ENCODE measurements at regions not wholly inside any gene's neighbourhood (a gene's known extent, or its start where the extent isn't known, plus 50 kb on each side); places are given as distances from the start of the nearest gene placed in this dataset.

DNA sequence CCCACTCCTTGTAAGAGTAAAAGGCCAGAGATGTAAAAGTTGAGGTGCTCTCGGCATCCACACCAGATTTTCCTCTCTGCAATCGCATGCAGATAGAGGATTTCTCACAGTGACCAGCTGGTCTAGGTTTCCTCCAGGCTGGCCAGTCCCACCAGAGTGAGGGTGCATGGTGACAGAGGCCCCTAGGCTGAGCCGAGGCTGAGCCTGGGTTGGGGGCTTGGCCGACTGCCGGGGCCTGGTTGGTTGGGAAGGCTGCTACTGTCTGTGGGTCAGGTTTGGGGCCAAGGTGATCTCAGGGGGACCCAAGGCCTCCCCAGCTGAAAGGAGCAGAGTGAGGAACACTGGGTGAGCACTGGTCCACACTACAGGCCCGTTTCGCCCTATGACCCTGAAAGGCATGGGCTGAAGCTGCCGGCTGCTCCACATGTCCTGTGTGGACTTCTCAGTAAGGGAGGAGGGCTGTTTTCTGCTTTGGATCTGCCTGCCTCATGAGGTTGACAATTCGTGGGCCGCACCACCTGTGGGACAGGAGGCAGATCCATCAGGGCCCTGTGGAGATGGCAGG lies 400.8 kb upstream of the IRX4 start:
- Histone ChIP-seq H3K4me3 (ENCODE audit: low read length) (no peak overlapping the region), H3K9ac (ENCODE audit: low read length) (no peak overlapping the region), H3K27me3 (ENCODE audit: control insufficient read depth, insufficient read depth, low read length) (no peaks in the 10 kb centered on the region), H3K9me3 (ENCODE audit: control insufficient read depth, low read depth, low read length) (no peaks in the 10 kb centered on the region), H3K36me3 (ENCODE audit: control insufficient read depth, low read depth, low read length) (no peaks in the 10 kb centered on the region), H3K27ac (ENCODE audit: low read length) (no peak overlapping the region), H3K4me1 (ENCODE audit: control insufficient read depth, low read depth, low read length) (no peaks in the 10 kb centered on the region)

DNA sequence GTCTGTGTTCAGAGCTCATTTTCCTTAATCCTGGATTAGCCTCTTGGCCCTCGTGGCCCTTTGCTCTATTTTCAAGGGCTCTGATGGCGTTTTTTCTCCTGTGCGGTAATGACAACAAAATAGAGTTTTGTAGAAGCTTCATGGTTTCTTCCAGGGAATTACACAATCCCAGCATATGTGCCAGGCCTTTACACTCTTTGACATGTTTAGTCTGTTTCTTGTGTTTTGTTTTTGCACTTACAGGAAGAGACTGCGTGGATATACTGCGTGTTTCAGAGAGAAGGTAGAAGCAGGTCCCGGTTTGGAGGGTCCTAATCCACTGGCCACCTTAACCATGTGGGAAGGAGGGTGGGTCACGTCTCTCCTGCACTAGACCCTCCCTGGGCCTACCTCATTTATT lies 400.2 kb upstream of the IRX4 start:
- H3K9ac ChIP-seq (ENCODE audit: low read length): no peak overlapping the region
- no peaks in the 10 kb centered on the region for H3K4me1 ChIP-seq (ENCODE audit: control insufficient read depth, low read depth, low read length)
- no peak overlapping the region for H3K27ac ChIP-seq (ENCODE audit: low read length)
- H3K9me3 ChIP-seq (ENCODE audit: control insufficient read depth, low read depth, low read length): no peaks in the 10 kb centered on the region
- H3K36me3 ChIP-seq (ENCODE audit: control insufficient read depth, low read depth, low read length): no peaks in the 10 kb centered on the region
- H3K4me3 ChIP-seq (ENCODE audit: low read length): no peak overlapping the region
- H3K27me3 ChIP-seq (ENCODE audit: control insufficient read depth, insufficient read depth, low read length): no peaks in the 10 kb centered on the region

- no peaks in the 10 kb centered on the region for H3K36me3 ChIP-seq (ENCODE audit: control insufficient read depth, low read depth, low read length)
- no peak overlapping the region for H3K27ac ChIP-seq (ENCODE audit: low read length)
- H3K27me3 ChIP-seq (ENCODE audit: control insufficient read depth, insufficient read depth, low read length): no peaks in the 10 kb centered on the region
- H3K9ac ChIP-seq (ENCODE audit: low read length): no peak overlapping the region
- no peaks in the 10 kb centered on the region for H3K9me3 ChIP-seq (ENCODE audit: control insufficient read depth, low read depth, low read length)
- no peaks in the 10 kb centered on the region for H3K4me1 ChIP-seq (ENCODE audit: control insufficient read depth, low read depth, low read length)
- H3K4me3 ChIP-seq (ENCODE audit: low read length): no peak overlapping the region
Measured at GRCh38 chr5:2282034-2282690, 399.4 kb upstream of the IRX4 start.

DNA sequence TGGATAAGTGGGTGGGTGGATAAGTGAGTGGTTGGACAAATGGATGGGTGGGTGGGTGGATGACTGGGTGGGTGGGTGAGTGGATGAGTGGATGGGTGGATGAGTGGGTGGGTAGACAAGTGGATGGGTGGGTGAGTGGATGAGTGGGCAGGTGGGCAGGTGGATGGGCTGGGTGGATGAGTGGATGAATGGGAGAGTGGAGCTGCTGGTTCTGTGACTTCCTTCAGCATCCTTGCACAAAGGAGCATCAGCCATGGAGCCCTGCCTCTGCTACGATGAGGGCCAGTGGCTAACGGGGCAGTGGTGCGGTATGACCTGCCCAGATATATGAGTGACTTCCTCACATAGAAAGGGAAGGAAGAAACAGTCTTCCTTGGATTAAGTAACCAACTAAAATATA lies 398.7 kb upstream of the IRX4 start:
- Histone ChIP-seq H3K9ac (ENCODE audit: low read length) (no peak overlapping the region), H3K4me3 (ENCODE audit: low read length) (no peak overlapping the region), H3K9me3 (ENCODE audit: control insufficient read depth, low read depth, low read length) (no peaks in the 10 kb centered on the region), H3K4me1 (ENCODE audit: control insufficient read depth, low read depth, low read length) (no peaks in the 10 kb centered on the region), H3K27ac (ENCODE audit: low read length) (no peak overlapping the region), H3K27me3 (ENCODE audit: control insufficient read depth, insufficient read depth, low read length) (no peaks in the 10 kb centered on the region), H3K36me3 (ENCODE audit: control insufficient read depth, low read depth, low read length) (no peaks in the 10 kb centered on the region)

GRCh38 chr5:2280318-2280717 lies 397.6 kb upstream of the IRX4 start:
- Histone ChIP-seq H3K36me3 (ENCODE audit: control insufficient read depth, low read depth, low read length) (no peaks in the 10 kb centered on the region), H3K4me3 (ENCODE audit: low read length) (no peak overlapping the region), H3K27me3 (ENCODE audit: control insufficient read depth, insufficient read depth, low read length) (no peaks in the 10 kb centered on the region), H3K9ac (ENCODE audit: low read length) (no peak overlapping the region), H3K9me3 (ENCODE audit: control insufficient read depth, low read depth, low read length) (no peaks in the 10 kb centered on the region), H3K4me1 (ENCODE audit: control insufficient read depth, low read depth, low read length) (no peaks in the 10 kb centered on the region), H3K27ac (ENCODE audit: low read length) (no peak overlapping the region)

- H3K27ac ChIP-seq (ENCODE audit: low read length): no peak overlapping the region
- H3K36me3 ChIP-seq (ENCODE audit: control insufficient read depth, low read depth, low read length): no peaks in the 10 kb centered on the region
- no peaks in the 10 kb centered on the region for H3K9me3 ChIP-seq (ENCODE audit: control insufficient read depth, low read depth, low read length)
- no peak overlapping the region for H3K4me3 ChIP-seq (ENCODE audit: low read length)
- no peaks in the 10 kb centered on the region for H3K27me3 ChIP-seq (ENCODE audit: control insufficient read depth, insufficient read depth, low read length)
- H3K9ac ChIP-seq (ENCODE audit: low read length): no peak overlapping the region
- H3K4me1 ChIP-seq (ENCODE audit: control insufficient read depth, low read depth, low read length): no peaks in the 10 kb centered on the region
Measured at GRCh38 chr5:2278825-2279456, 396.2 kb upstream of the IRX4 start.

- Histone ChIP-seq H3K9me3 (ENCODE audit: control insufficient read depth, low read depth, low read length) (no peaks in the 10 kb centered on the region), H3K4me3 (ENCODE audit: low read length) (no peak overlapping the region), H3K36me3 (ENCODE audit: control insufficient read depth, low read depth, low read length) (no peaks in the 10 kb centered on the region), H3K27me3 (ENCODE audit: control insufficient read depth, insufficient read depth, low read length) (no peaks in the 10 kb centered on the region), H3K4me1 (ENCODE audit: control insufficient read depth, low read depth, low read length) (no peaks in the 10 kb centered on the region), H3K27ac (ENCODE audit: low read length) (no peak overlapping the region), H3K9ac (ENCODE audit: low read length) (no peak overlapping the region)
Measured at GRCh38 chr5:2277886-2278285, 395.2 kb upstream of the IRX4 start.

GRCh38 chr5:2276101-2276500 lies 393.4 kb upstream of the IRX4 start:
- Histone ChIP-seq H3K36me3 (ENCODE audit: control insufficient read depth, low read depth, low read length) (no peaks in the 10 kb centered on the region), H3K4me1 (ENCODE audit: control insufficient read depth, low read depth, low read length) (no peaks in the 10 kb centered on the region), H3K9me3 (ENCODE audit: control insufficient read depth, low read depth, low read length) (no peaks in the 10 kb centered on the region), H3K27ac (ENCODE audit: low read length) (no peak overlapping the region), H3K27me3 (ENCODE audit: control insufficient read depth, insufficient read depth, low read length) (no peaks in the 10 kb centered on the region), H3K9ac (ENCODE audit: low read length) (no peak overlapping the region), H3K4me3 (ENCODE audit: low read length) (no peak overlapping the region)

- Histone ChIP-seq H3K4me3 (ENCODE audit: low read length) (no peak overlapping the region), H3K27ac (ENCODE audit: low read length) (no peak overlapping the region), H3K9ac (ENCODE audit: low read length) (no peak overlapping the region), H3K27me3 (ENCODE audit: control insufficient read depth, insufficient read depth, low read length) (no peaks in the 10 kb centered on the region), H3K36me3 (ENCODE audit: control insufficient read depth, low read depth, low read length) (no peaks in the 10 kb centered on the region), H3K9me3 (ENCODE audit: control insufficient read depth, low read depth, low read length) (no peaks in the 10 kb centered on the region), H3K4me1 (ENCODE audit: control insufficient read depth, low read depth, low read length) (peaks cover 4% of the 10 kb centered on the region)
Measured at GRCh38 chr5:2272755-2273154, 390.0 kb upstream of the IRX4 start.

DNA sequence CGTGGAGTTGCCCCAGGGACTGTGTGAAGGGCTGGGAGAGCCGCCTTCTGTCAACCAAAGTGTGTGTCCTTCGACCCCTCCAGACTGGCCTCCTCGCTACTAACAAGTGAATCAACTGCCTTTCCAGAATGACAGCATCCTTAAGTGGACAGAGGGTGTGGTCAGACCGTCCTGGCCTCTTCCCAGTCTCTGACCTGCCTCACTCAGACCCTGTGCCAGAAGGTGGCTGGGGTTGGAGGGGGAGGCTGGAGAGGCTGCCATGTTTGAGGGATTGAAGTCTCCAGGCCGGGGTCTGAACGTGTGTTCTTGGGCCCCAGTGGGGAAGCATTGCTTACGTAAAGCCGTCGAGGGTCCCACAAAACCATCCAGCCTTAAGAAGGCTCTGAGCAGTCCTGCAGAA lies 389.3 kb upstream of the IRX4 start:
- no peaks in the 10 kb centered on the region for H3K27me3 ChIP-seq (ENCODE audit: control insufficient read depth, insufficient read depth, low read length)

GRCh38 chr5:2271316-2271715 lies 388.6 kb upstream of the IRX4 start:
- Histone ChIP-seq H3K27ac (ENCODE audit: low read length) (no peak overlapping the region), H3K9me3 (ENCODE audit: control insufficient read depth, low read depth, low read length) (no peaks in the 10 kb centered on the region)

More for the DNA sequence above, 389.3 kb upstream of the IRX4 start:
- Histone ChIP-seq H3K27ac (ENCODE audit: low read length) (no peak overlapping the region), H3K9me3 (ENCODE audit: control insufficient read depth, low read depth, low read length) (no peaks in the 10 kb centered on the region), H3K9ac (ENCODE audit: low read length) (no peak overlapping the region), H3K36me3 (ENCODE audit: control insufficient read depth, low read depth, low read length) (no peaks in the 10 kb centered on the region), H3K4me3 (ENCODE audit: low read length) (no peak overlapping the region), H3K4me1 (ENCODE audit: control insufficient read depth, low read depth, low read length) (peaks cover 4% of the 10 kb centered on the region)

GRCh38 chr5:2270467-2270866 lies 387.7 kb upstream of the IRX4 start:
- Histone ChIP-seq H3K9ac (ENCODE audit: low read length) (no peak overlapping the region), H3K27me3 (ENCODE audit: control insufficient read depth, insufficient read depth, low read length) (no peaks in the 10 kb centered on the region), H3K27ac (ENCODE audit: low read length) (no peak overlapping the region), H3K36me3 (ENCODE audit: control insufficient read depth, low read depth, low read length) (no peaks in the 10 kb centered on the region), H3K9me3 (ENCODE audit: control insufficient read depth, low read depth, low read length) (no peaks in the 10 kb centered on the region), H3K4me1 (ENCODE audit: control insufficient read depth, low read depth, low read length) (peaks cover 4% of the 10 kb centered on the region), H3K4me3 (ENCODE audit: low read length) (no peak overlapping the region)

More at GRCh38 chr5:2271316-2271715, 388.6 kb upstream of the IRX4 start:
- no peaks in the 10 kb centered on the region for H3K27me3 ChIP-seq (ENCODE audit: control insufficient read depth, insufficient read depth, low read length)
- no peak overlapping the region for H3K4me3 ChIP-seq (ENCODE audit: low read length)
- no peaks in the 10 kb centered on the region for H3K36me3 ChIP-seq (ENCODE audit: control insufficient read depth, low read depth, low read length)
- no peak overlapping the region for H3K9ac ChIP-seq (ENCODE audit: low read length)
- peaks cover 4% of the 10 kb centered on the region for H3K4me1 ChIP-seq (ENCODE audit: control insufficient read depth, low read depth, low read length)
